ENCODE measurements at regions not wholly inside any gene's neighbourhood (a gene's known extent, or its start where the extent isn't known, plus 50 kb on each side); places are given as distances from the start of the nearest gene placed in this dataset.
"Not testable (repeated sequence)": the region's sequence is repeated elsewhere in the genome, so short reads cannot be mapped to it uniquely, and the experiment has no call there.

- H3K4me3 ChIP-seq (ENCODE audit: insufficient read depth, low read depth, low read length) = no peak overlapping the region
- H4K20me1 ChIP-seq (ENCODE audit: insufficient read depth, low read length) = no peaks in the 10 kb centered on the region
- no peaks in the 10 kb centered on the region for H3K36me3 ChIP-seq (ENCODE audit: insufficient read depth, low read length)
- H3K27me3 Mint-ChIP-seq (ENCODE audit: low read depth, unreplicated experiment) = peaks cover 3% of the 10 kb centered on the region
- no peaks in the 10 kb centered on the region for H3K9me3 ChIP-seq (ENCODE audit: insufficient read depth, low read depth, low read length)
- no peak overlapping the region for H3K27ac ChIP-seq (ENCODE audit: low read depth, low read length)
- peaks cover 2% of the 10 kb centered on the region for H3K9me3 Mint-ChIP-seq (ENCODE audit: unreplicated experiment)
- no peaks in the 10 kb centered on the region for H3K79me2 ChIP-seq (ENCODE audit: insufficient read depth, low read length)
- no peaks in the 10 kb centered on the region for H3K36me3 Mint-ChIP-seq (ENCODE audit: low read depth, unreplicated experiment)
- H3K4me1 Mint-ChIP-seq (ENCODE audit: low read depth, unreplicated experiment) = no peaks in the 10 kb centered on the region
- no peak overlapping the region for H3K4me3 Mint-ChIP-seq (ENCODE audit: unreplicated experiment)
- DNase-seq (ENCODE audit: low read depth) (no peak), FAIRE-seq (no peak)
- H2AFZ ChIP-seq (ENCODE audit: low read depth, low read length) = no peak overlapping the region
- H3K9ac ChIP-seq (ENCODE audit: low read length) = no peak overlapping the region
- no peak overlapping the region for H3K4me2 ChIP-seq (ENCODE audit: low read length)
- H3K27me3 ChIP-seq (ENCODE audit: insufficient read depth, low read length) = no peaks in the 10 kb centered on the region
- H3K4me1 ChIP-seq (ENCODE audit: insufficient read depth, low read length) = no peaks in the 10 kb centered on the region
- no peak overlapping the region for H3K27ac Mint-ChIP-seq (ENCODE audit: unreplicated experiment)
- no peak for TF ChIP-seq EZH2 (IDR thresholded peaks at IDR 0.05; ENCODE audit: insufficient read depth, low read length)
- TF ChIP-seq CTCF (IDR thresholded peaks at IDR 0.05; ENCODE audit: insufficient read depth, low read depth, low read length) = no peak
Measured at GRCh38 chr6:153309651-153310050, 178.6 kb upstream of the RGS17 start.

- no peaks in the 10 kb centered on the region for H3K4me1 Mint-ChIP-seq (ENCODE audit: low read depth, unreplicated experiment)
- H3K36me3 Mint-ChIP-seq (ENCODE audit: low read depth, unreplicated experiment) = no peaks in the 10 kb centered on the region
- no peaks in the 10 kb centered on the region for H3K79me2 ChIP-seq (ENCODE audit: insufficient read depth, low read length)
- peaks cover 2% of the 10 kb centered on the region for H3K9me3 Mint-ChIP-seq (ENCODE audit: unreplicated experiment)
- peaks cover 3% of the 10 kb centered on the region for H3K27me3 Mint-ChIP-seq (ENCODE audit: low read depth, unreplicated experiment)
- H2AFZ ChIP-seq (ENCODE audit: low read depth, low read length) = no peak overlapping the region
- no peak overlapping the region for H3K4me3 ChIP-seq (ENCODE audit: insufficient read depth, low read depth, low read length)
- H3K4me3 Mint-ChIP-seq (ENCODE audit: unreplicated experiment) = no peak overlapping the region
- no peak overlapping the region for H3K27ac Mint-ChIP-seq (ENCODE audit: unreplicated experiment)
- H3K4me2 ChIP-seq (ENCODE audit: low read length) = no peak overlapping the region
- H3K36me3 ChIP-seq (ENCODE audit: insufficient read depth, low read length) = no peaks in the 10 kb centered on the region
- H3K4me1 ChIP-seq (ENCODE audit: insufficient read depth, low read length) = no peaks in the 10 kb centered on the region
- no peak for DNase-seq (ENCODE audit: low read depth)
- H3K27me3 ChIP-seq (ENCODE audit: insufficient read depth, low read length) = no peaks in the 10 kb centered on the region
- TF ChIP-seq CTCF (IDR thresholded peaks at IDR 0.05; ENCODE audit: insufficient read depth, low read depth, low read length) (no peak), EZH2 (IDR thresholded peaks at IDR 0.05; ENCODE audit: insufficient read depth, low read length) (no peak)
- no peak overlapping the region for H3K27ac ChIP-seq (ENCODE audit: low read depth, low read length)
- H3K9ac ChIP-seq (ENCODE audit: low read length) = no peak overlapping the region
- H3K9me3 ChIP-seq (ENCODE audit: insufficient read depth, low read depth, low read length) = no peaks in the 10 kb centered on the region
- H4K20me1 ChIP-seq (ENCODE audit: insufficient read depth, low read length) = no peaks in the 10 kb centered on the region
- no peak for FAIRE-seq
Measured at GRCh38 chr6:153302133-153302532, 171.1 kb upstream of the RGS17 start.

- Mint-ChIP-seq H3K9me3 (ENCODE audit: unreplicated experiment) (peaks cover 2% of the 10 kb centered on the region), H3K36me3 (ENCODE audit: low read depth, unreplicated experiment) (no peaks in the 10 kb centered on the region), H3K27me3 (ENCODE audit: low read depth, unreplicated experiment) (peaks cover 3% of the 10 kb centered on the region), H3K27ac (ENCODE audit: unreplicated experiment) (no peak overlapping the region), H3K4me3 (ENCODE audit: unreplicated experiment) (no peak overlapping the region), H3K4me1 (ENCODE audit: low read depth, unreplicated experiment) (no peaks in the 10 kb centered on the region)
- Histone ChIP-seq H3K9ac (ENCODE audit: low read length) (no peak overlapping the region), H3K36me3 (ENCODE audit: insufficient read depth, low read length) (no peaks in the 10 kb centered on the region), H3K9me3 (ENCODE audit: insufficient read depth, low read depth, low read length) (no peaks in the 10 kb centered on the region), H3K4me2 (ENCODE audit: low read length) (no peak overlapping the region), H3K79me2 (ENCODE audit: insufficient read depth, low read length) (no peaks in the 10 kb centered on the region), H3K27ac (ENCODE audit: low read depth, low read length) (no peak overlapping the region), H3K4me1 (ENCODE audit: insufficient read depth, low read length) (no peaks in the 10 kb centered on the region), H2AFZ (ENCODE audit: low read depth, low read length) (no peak overlapping the region), H3K4me3 (ENCODE audit: insufficient read depth, low read depth, low read length) (no peak overlapping the region), H4K20me1 (ENCODE audit: insufficient read depth, low read length) (no peaks in the 10 kb centered on the region), H3K27me3 (ENCODE audit: insufficient read depth, low read length) (no peaks in the 10 kb centered on the region)
- FAIRE-seq = no peak
- no peak for DNase-seq (ENCODE audit: low read depth)
- no peak for TF ChIP-seq CTCF (IDR thresholded peaks at IDR 0.05; ENCODE audit: insufficient read depth, low read depth, low read length)
- TF ChIP-seq EZH2 (IDR thresholded peaks at IDR 0.05; ENCODE audit: insufficient read depth, low read length) = no peak
Measured at GRCh38 chr6:153301602-153302001, 170.5 kb upstream of the RGS17 start.

- not testable (repeated sequence) for H3K36me3 ChIP-seq (ENCODE audit: insufficient read depth, low read length); H3K4me3 Mint-ChIP-seq (ENCODE audit: unreplicated experiment); H3K4me2 ChIP-seq (ENCODE audit: low read length); H3K9me3 Mint-ChIP-seq (ENCODE audit: unreplicated experiment); H3K27ac Mint-ChIP-seq (ENCODE audit: unreplicated experiment); H3K4me1 ChIP-seq (ENCODE audit: insufficient read depth, low read length); H4K20me1 ChIP-seq (ENCODE audit: insufficient read depth, low read length); H3K9me3 ChIP-seq (ENCODE audit: insufficient read depth, low read depth, low read length); H3K4me1 Mint-ChIP-seq (ENCODE audit: low read depth, unreplicated experiment); H3K27me3 ChIP-seq (ENCODE audit: insufficient read depth, low read length); H3K79me2 ChIP-seq (ENCODE audit: insufficient read depth, low read length); H3K36me3 Mint-ChIP-seq (ENCODE audit: low read depth, unreplicated experiment); H3K27me3 Mint-ChIP-seq (ENCODE audit: low read depth, unreplicated experiment); H3K4me3 ChIP-seq (ENCODE audit: insufficient read depth, low read depth, low read length); FAIRE-seq; H3K9ac ChIP-seq (ENCODE audit: low read length); H3K27ac ChIP-seq (ENCODE audit: low read depth, low read length); DNase-seq (ENCODE audit: low read depth); H2AFZ ChIP-seq (ENCODE audit: low read depth, low read length)
Measured at GRCh38 chr6:153282456-153282855, 151.4 kb upstream of the RGS17 start.
